HCT116 (cell line): ENCODE measurements at regions not wholly inside any gene's neighbourhood (a gene's known extent, or its start where the extent isn't known, plus 50 kb on each side); places are given as distances from the start of the nearest gene placed in this dataset.

Experiments used
- ATAC-seq: fragments of 200-7000 bp; cut with Tn5 transposase; 2 replicates; pipeline ENCODE4 v1.9.1; 2020; ENCODE audit warnings: mild to moderate bottlenecking, moderate library complexity
- BruUV-seq: library from RNA; stranded (reverse); fragments of 400-500 nt; replicated peaks from 2 replicates; lab custom pipeline; 2021; lab: Mats Ljungman, UMichigan
- CTCF ChIA-PET: fragments of 300-600 bp; sonication (Branson Sonifier 250); formaldehyde crosslinking; loops from one replicate; lab custom pipeline; 2021; ENCODE audit warnings: antibody characterized with exemption; lab: Charles Lee
- POLR2A ChIA-PET: fragments of 300-600, 350-600 bp; sonication (Branson Sonifier 250); formaldehyde crosslinking; loops from one replicate; lab custom pipeline; 2021; ENCODE audit warnings: antibody characterized with exemption; lab: Charles Lee
- RAD21 ChIA-PET, 2 experiments: fragments of 300-600 bp; sonication (Branson Sonifier 250); formaldehyde crosslinking; loops; one replicate each; lab custom pipeline; 2023; ENCODE audit warnings: low total read pairs in 2 of 2; ENCODE audit not compliant: uncharacterized antibody in 2 of 2, unreplicated experiment in 2 of 2, low non-redundant PET in 1 of 2; lab: Charles Lee
- DNase-seq: peaks from one replicate; pipeline ENCODE4 v3.0.0-alpha.2; 2010; ENCODE audit warnings: low read depth, low spot score
- H2AFZ ChIP-seq: fragments of 200-600 bp; shearing (Covaris generic), sonication (generic); 2 replicates; pipeline ENCODE4 v1.6.1; 2017; ENCODE audit warnings: low read depth, mixed run types, mixed read lengths, antibody characterized with exemption, low read length; ENCODE audit not compliant: poor library complexity, severe bottlenecking
- H3K27ac ChIP-seq: 2 replicates; pipeline ENCODE4 v1.5.1; 2012; ENCODE audit warnings: low read depth, low read length
- H3K27me3 ChIP-seq: fragments of 200-600 bp; sonication (generic); 2 replicates; pipeline ENCODE4 v1.6.1; 2016; ENCODE audit warnings: mixed run types, low read length, mixed read lengths; ENCODE audit not compliant: insufficient read depth
- H3K36me3 ChIP-seq, 2 experiments: fragments of 200-500 bp in 1 of 2; fragments of 200-600 bp in 1 of 2; sonication (Bioruptor generic) in 1 of 2; sonication (generic) in 1 of 2; 2 replicates each; pipeline versions ENCODE4 v1.5.1 to v1.6.1; 2014 to 2016; ENCODE audit warnings: low read length in 2 of 2, inconsistent platforms in 1 of 2, mixed read lengths in 1 of 2, mixed run types in 1 of 2; ENCODE audit not compliant: insufficient read depth in 2 of 2, control insufficient read depth in 1 of 2
- H3K4me1 ChIP-seq, 2 experiments: fragments of 200-600 bp in 1 of 2; sonication (generic) in 1 of 2; 2 replicates each; pipeline versions ENCODE4 v1.5.1 to v1.6.1; 2012 to 2017; ENCODE audit warnings: low read length in 2 of 2, inconsistent platforms in 1 of 2, mild to moderate bottlenecking in 1 of 2, mixed read lengths in 1 of 2, mixed run types in 1 of 2, moderate library complexity in 1 of 2; ENCODE audit not compliant: insufficient read depth in 2 of 2, control insufficient read depth in 1 of 2
- H3K4me2 ChIP-seq: fragments of 200-600 bp; sonication (generic); 2 replicates; pipeline ENCODE4 v1.6.1; 2017; ENCODE audit warnings: mixed run types, low read length, mixed read lengths
- H3K4me3 ChIP-seq, 2 experiments: fragments of 200-600 bp in 1 of 2; sonication (generic) in 1 of 2; replicated peaks in 1 of 2; 2 replicates each; pipeline ENCODE4 v1.5.1; 2011 to 2016; ENCODE audit warnings: low read length in 2 of 2, control low read depth in 1 of 2, low read depth in 1 of 2, mild to moderate bottlenecking in 1 of 2, mixed read lengths in 1 of 2, mixed run types in 1 of 2
- H3K79me2 ChIP-seq: fragments of 200-600 bp; sonication (generic); 2 replicates; pipeline ENCODE4 v1.6.1; 2017; ENCODE audit warnings: mild to moderate bottlenecking, mixed run types, low read length, moderate library complexity, mixed read lengths; ENCODE audit not compliant: insufficient read depth
- H3K9ac ChIP-seq: fragments of 200-600 bp; sonication (generic); 2 replicates; pipeline ENCODE4 v1.6.1; 2016; ENCODE audit warnings: low read length, mixed read lengths
- H3K9me2 ChIP-seq: fragments of 200-600 bp; sonication (generic), shearing (Covaris generic); 2 replicates; pipeline ENCODE4 v1.6.1; 2017; ENCODE audit warnings: mixed run types, mild to moderate bottlenecking, moderate library complexity; ENCODE audit not compliant: insufficient read depth
- H3K9me3 ChIP-seq, 2 experiments: fragments of 200-500 bp in 1 of 2; fragments of 200-600 bp in 1 of 2; sonication (Bioruptor generic) in 1 of 2; sonication (generic) in 1 of 2; 2 replicates each; pipeline ENCODE4 v1.6.1; 2014 to 2017; ENCODE audit warnings: low read length in 2 of 2, mixed read lengths in 2 of 2, inconsistent platforms in 1 of 2, low read depth in 1 of 2, mild to moderate bottlenecking in 1 of 2, mixed run types in 1 of 2, moderate library complexity in 1 of 2; ENCODE audit not compliant: control insufficient read depth in 1 of 2, insufficient read depth in 1 of 2
- H4K20me1 ChIP-seq: fragments of 200-600 bp; sonication (generic), shearing (Covaris generic); 2 replicates; pipeline ENCODE4 v1.6.1; 2017; ENCODE audit warnings: mixed run types, mild to moderate bottlenecking, moderate library complexity; ENCODE audit not compliant: insufficient read depth
- CBX3 ChIP-seq: IDR thresholded peaks from 2 replicates; pipeline ENCODE4 v1.6.1; 2012; ENCODE audit warnings: low read depth
- POLR2A ChIP-seq: IDR thresholded peaks from 2 replicates; pipeline ENCODE4 v1.7.0; 2011; ENCODE audit warnings: borderline replicate concordance; ENCODE audit not compliant: insufficient read depth, insufficient read length; ENCODE audit errors: extremely low read depth
- RAD21 ChIP-seq: IDR thresholded peaks from 2 replicates; pipeline ENCODE4 v1.6.1; 2012; ENCODE audit warnings: low read depth, mild to moderate bottlenecking
- SIN3A ChIP-seq: IDR thresholded peaks from 2 replicates; pipeline ENCODE4 v1.6.1; 2012; ENCODE audit warnings: low read depth
- SRF ChIP-seq: IDR thresholded peaks from 2 replicates; pipeline ENCODE4 v1.6.1; 2012; ENCODE audit warnings: low read depth
- YY1 ChIP-seq: IDR thresholded peaks from 2 replicates; pipeline ENCODE4 v1.6.1; 2011; ENCODE audit warnings: low read length, low read depth, moderate library complexity, mild to moderate bottlenecking; ENCODE audit not compliant: insufficient replicate concordance; ENCODE audit errors: extremely low read depth
- ZFX ChIP-seq: fragments of 450-650 bp; IDR thresholded peaks from 2 replicates; pipeline ENCODE4 v1.6.1; 2017
- ZNF274 ChIP-seq: fragments of 200-500 bp; sonication (Bioruptor generic); IDR thresholded peaks from 2 replicates; pipeline ENCODE4 v1.6.1; 2014; ENCODE audit warnings: mild to moderate bottlenecking, low read depth, low read length, inconsistent platforms
- intact Hi-C: fragments of 100-400 bp; cut with micrococcal nuclease; formaldehyde crosslinking; loops from 2 replicates; pipeline ENCODE4 v1.10.0; 2022
- TF ChIP-seq, protein P1 (sequence below): IDR thresholded peaks from 2 replicates; pipeline ENCODE4 v1.6.1; 2011; ENCODE audit warnings: mild to moderate bottlenecking, low read length, moderate library complexity; ENCODE audit not compliant: insufficient replicate concordance; ENCODE audit errors: extremely low read depth

DNA sequence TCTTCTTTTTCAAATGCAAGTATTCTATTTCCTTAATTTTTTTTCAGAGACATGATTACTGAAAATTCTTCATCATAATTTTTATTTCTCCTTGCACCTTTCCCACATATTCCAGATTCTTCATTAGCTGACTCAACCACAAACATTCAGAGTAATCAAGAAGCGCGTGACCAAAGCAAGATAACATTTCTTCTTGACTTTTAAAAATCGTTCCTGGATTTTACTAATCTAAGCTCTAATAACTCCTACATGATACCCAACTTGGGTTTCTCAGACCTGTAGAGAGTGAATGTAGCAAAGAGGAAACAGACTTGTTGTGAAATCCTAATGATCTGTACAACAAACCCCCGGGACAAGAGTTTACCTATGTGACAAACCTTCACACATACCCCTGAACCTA is 615.0 kb downstream of the TMA16 start:
- H3K9ac ChIP-seq = no peak overlapping the region
- POLR2A ChIA-PET = no interaction called here
- RAD21 ChIA-PET = no interaction called here
- no peaks in the 10 kb centered on the region for H4K20me1 ChIP-seq
- no peaks in the 10 kb centered on the region for H3K27me3 ChIP-seq
- H2AFZ ChIP-seq = no peak overlapping the region
- H3K4me2 ChIP-seq = no peak overlapping the region
- no peak overlapping the region for H3K27ac ChIP-seq
- intact Hi-C loops = no loop called here
- CTCF ChIA-PET = no interaction called here
- no peaks in the 10 kb centered on the region for H3K9me2 ChIP-seq
- no peaks in the 10 kb centered on the region for H3K36me3 ChIP-seq
- H3K4me1 ChIP-seq = no peaks in the 10 kb centered on the region
- BruUV-seq = no TSS peak
- H3K79me2 ChIP-seq = no peaks in the 10 kb centered on the region
- no peak for DNase-seq
- no peaks in the 10 kb centered on the region for H3K9me3 ChIP-seq
- H3K4me3 ChIP-seq = no peak overlapping the region
- no peak for TF ChIP-seq ZFX
- TF ChIP-seq, all 23 proteins: peak for 0
- ATAC-seq = no peak

GRCh38 chr4:164115236-164115635 is 620.7 kb downstream of the TMA16 start:
- ChIA-PET RAD21 (no interaction called here), CTCF (no interaction called here), POLR2A (no interaction called here)
- TF ChIP-seq ZFX (no peak), CBX3 (no peak)
- DNase-seq (no peak), ATAC-seq (no peak)
- Histone ChIP-seq H3K27me3 (no peaks in the 10 kb centered on the region), H3K4me2 (no peak overlapping the region), H2AFZ (peak overlapping the region; percentile 42), H3K9ac (no peak overlapping the region), H3K79me2 (no peaks in the 10 kb centered on the region), H3K4me1 (no peaks in the 10 kb centered on the region), H3K9me3 (no peaks in the 10 kb centered on the region), H3K27ac (no peak overlapping the region), H4K20me1 (no peaks in the 10 kb centered on the region), H3K36me3 (no peaks in the 10 kb centered on the region), H3K9me2 (no peaks in the 10 kb centered on the region; the same call in 1 of the 2 replicates), H3K4me3 (no peak overlapping the region)
- intact Hi-C loops = no loop called here
- BruUV-seq = no TSS peak

GRCh38 chr4:164116286-164116685 is 621.8 kb downstream of the TMA16 start:
- ChIA-PET POLR2A (no interaction called here), CTCF (no interaction called here), RAD21 (no interaction called here)
- no peaks in the 10 kb centered on the region for H4K20me1 ChIP-seq
- intact Hi-C loops = no loop called here
- BruUV-seq = no TSS peak
- ATAC-seq (no peak), DNase-seq (no peak)
- no peaks in the 10 kb centered on the region for H3K9me3 ChIP-seq
- H3K27ac ChIP-seq = no peak overlapping the region
- no peaks in the 10 kb centered on the region; the same call in 1 of the 2 replicates for H3K9me2 ChIP-seq
- no peaks in the 10 kb centered on the region for H3K27me3 ChIP-seq
- H3K4me2 ChIP-seq = no peak overlapping the region
- no peak overlapping the region for H3K9ac ChIP-seq
- H3K36me3 ChIP-seq = no peaks in the 10 kb centered on the region
- H2AFZ ChIP-seq = no peak overlapping the region
- no peaks in the 10 kb centered on the region for H3K79me2 ChIP-seq
- no peak overlapping the region for H3K4me3 ChIP-seq
- no peaks in the 10 kb centered on the region for H3K4me1 ChIP-seq
- TF ChIP-seq SRF (no peak), YY1 (no peak), SIN3A (no peak), RAD21 (no peak), ZNF274 (no peak), CBX3 (no peak), POLR2A (no peak)
- TF ChIP-seq, protein P1, sequence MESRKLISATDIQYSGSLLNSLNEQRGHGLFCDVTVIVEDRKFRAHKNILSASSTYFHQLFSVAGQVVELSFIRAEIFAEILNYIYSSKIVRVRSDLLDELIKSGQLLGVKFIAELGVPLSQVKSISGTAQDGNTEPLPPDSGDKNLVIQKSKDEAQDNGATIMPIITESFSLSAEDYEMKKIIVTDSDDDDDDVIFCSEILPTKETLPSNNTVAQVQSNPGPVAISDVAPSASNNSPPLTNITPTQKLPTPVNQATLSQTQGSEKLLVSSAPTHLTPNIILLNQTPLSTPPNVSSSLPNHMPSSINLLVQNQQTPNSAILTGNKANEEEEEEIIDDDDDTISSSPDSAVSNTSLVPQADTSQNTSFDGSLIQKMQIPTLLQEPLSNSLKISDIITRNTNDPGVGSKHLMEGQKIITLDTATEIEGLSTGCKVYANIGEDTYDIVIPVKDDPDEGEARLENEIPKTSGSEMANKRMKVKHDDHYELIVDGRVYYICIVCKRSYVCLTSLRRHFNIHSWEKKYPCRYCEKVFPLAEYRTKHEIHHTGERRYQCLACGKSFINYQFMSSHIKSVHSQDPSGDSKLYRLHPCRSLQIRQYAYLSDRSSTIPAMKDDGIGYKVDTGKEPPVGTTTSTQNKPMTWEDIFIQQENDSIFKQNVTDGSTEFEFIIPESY = no peak
